AG20443 (cell line): ENCODE measurements at regions not wholly inside any gene's neighbourhood (a gene's known extent, or its start where the extent isn't known, plus 50 kb on each side); places are given as distances from the start of the nearest gene placed in this dataset.
A peak's percentile ranks its signal among the peaks of the same experiment; 100 is the strongest.

Experiments
- DNase-seq: peaks from one replicate; pipeline ENCODE4 v3.0.0; 2012; ENCODE audit warnings: low spot score, mixed read lengths

GRCh38 chr22:20654343-20655208 lies 119.3 kb upstream of the SERPIND1 start:
- peak; percentile 3 for DNase-seq

DNA sequence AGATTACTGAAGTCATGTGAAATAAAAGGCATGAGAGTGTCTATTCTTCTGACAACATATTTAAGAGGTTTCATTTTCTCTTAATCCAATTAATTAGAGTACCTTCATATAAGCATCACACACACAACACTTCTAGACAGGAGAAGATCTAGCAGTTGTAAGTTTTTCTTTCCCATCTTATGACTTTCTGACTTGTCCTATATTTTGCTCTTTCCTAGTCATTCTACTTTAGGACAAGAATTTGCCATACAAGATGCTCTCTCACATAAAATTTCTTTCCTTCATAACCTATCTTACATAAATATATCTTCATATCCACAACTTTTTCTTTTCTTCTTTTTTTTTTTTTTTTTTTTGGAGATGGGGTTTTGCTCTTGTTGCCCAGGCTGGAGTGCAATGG lies 118.3 kb upstream of the SERPIND1 start:
- no peak for DNase-seq

- DNase-seq: peak; percentile 5
Measured at GRCh38 chr22:20656516-20656901, 117.4 kb upstream of the SERPIND1 start.

- DNase-seq: peak; percentile 6
Measured at GRCh38 chr22:20656902-20657836, 116.7 kb upstream of the SERPIND1 start.
